ENCODE measurements at regions not wholly inside any gene's neighbourhood (a gene's known extent, or its start where the extent isn't known, plus 50 kb on each side); places are given as distances from the start of the nearest gene placed in this dataset.

DNA sequence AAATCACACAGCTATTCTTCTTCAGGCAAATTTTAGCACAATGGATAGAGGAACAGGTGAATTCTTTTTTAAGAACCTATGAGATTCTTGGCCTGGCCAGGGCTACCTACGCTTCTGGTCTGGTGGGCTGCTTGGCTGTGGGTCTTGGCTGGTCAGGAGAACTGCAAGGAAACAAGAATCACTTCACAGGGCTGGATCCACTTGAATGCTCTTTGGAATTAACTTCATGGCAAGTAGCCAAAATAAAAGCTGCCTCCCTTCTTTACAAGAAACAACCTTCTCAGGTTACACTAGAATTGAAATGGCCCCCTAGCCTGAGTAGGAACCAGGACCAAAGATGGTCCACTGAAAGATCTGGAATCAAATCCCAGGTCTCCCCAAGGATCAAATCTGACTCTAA, 519.1 kb downstream of the IQCM start:
- TF ChIP-seq OSR1 (CRISPR knock-in tag; IDR thresholded peaks at IDR 0.05) (no peak), PPARA (CRISPR knock-in tag; IDR thresholded peaks at IDR 0.05; ENCODE audit: borderline replicate concordance) (no peak), ARNTL (CRISPR knock-in tag; IDR thresholded peaks at IDR 0.05; ENCODE audit: borderline replicate concordance, low read depth) (no peak), ESRRG (CRISPR knock-in tag; IDR thresholded peaks at IDR 0.05) (no peak), ZFP3 (CRISPR knock-in tag; IDR thresholded peaks at IDR 0.05) (no peak), ZNF8 (CRISPR knock-in tag; IDR thresholded peaks at IDR 0.05) (no peak), ZNF70 (CRISPR knock-in tag; IDR thresholded peaks at IDR 0.05) (no peak), BACH2 (CRISPR knock-in tag; IDR thresholded peaks at IDR 0.05; ENCODE audit: borderline replicate concordance) (no peak), ISL1 (CRISPR knock-in tag; IDR thresholded peaks at IDR 0.05) (no peak), SNAI2 (CRISPR knock-in tag; IDR thresholded peaks at IDR 0.05) (no peak), GLIS3 (CRISPR knock-in tag; IDR thresholded peaks at IDR 0.05) (no peak), CSDC2 (CRISPR knock-in tag; IDR thresholded peaks at IDR 0.05) (no peak), RARB (CRISPR knock-in tag; IDR thresholded peaks at IDR 0.05) (no peak), TCF4 (CRISPR knock-in tag; IDR thresholded peaks at IDR 0.05; ENCODE audit: borderline replicate concordance) (no peak), ZNF565 (CRISPR knock-in tag; conservative IDR thresholded peaks at IDR 0.05; ENCODE audit: low read depth) (no peak)
- TF ChIP-seq, protein P1, sequence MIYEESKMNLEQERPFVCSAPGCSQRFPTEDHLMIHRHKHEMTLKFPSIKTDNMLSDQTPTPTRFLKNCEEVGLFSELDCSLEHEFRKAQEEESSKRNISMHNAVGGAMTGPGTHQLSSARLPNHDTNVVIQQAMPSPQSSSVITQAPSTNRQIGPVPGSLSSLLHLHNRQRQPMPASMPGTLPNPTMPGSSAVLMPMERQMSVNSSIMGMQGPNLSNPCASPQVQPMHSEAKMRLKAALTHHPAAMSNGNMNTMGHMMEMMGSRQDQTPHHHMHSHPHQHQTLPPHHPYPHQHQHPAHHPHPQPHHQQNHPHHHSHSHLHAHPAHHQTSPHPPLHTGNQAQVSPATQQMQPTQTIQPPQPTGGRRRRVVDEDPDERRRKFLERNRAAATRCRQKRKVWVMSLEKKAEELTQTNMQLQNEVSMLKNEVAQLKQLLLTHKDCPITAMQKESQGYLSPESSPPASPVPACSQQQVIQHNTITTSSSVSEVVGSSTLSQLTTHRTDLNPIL (CRISPR knock-in tag; IDR thresholded peaks at IDR 0.05; ENCODE audit: low read depth): no peak
- TF ChIP-seq, protein P2, sequence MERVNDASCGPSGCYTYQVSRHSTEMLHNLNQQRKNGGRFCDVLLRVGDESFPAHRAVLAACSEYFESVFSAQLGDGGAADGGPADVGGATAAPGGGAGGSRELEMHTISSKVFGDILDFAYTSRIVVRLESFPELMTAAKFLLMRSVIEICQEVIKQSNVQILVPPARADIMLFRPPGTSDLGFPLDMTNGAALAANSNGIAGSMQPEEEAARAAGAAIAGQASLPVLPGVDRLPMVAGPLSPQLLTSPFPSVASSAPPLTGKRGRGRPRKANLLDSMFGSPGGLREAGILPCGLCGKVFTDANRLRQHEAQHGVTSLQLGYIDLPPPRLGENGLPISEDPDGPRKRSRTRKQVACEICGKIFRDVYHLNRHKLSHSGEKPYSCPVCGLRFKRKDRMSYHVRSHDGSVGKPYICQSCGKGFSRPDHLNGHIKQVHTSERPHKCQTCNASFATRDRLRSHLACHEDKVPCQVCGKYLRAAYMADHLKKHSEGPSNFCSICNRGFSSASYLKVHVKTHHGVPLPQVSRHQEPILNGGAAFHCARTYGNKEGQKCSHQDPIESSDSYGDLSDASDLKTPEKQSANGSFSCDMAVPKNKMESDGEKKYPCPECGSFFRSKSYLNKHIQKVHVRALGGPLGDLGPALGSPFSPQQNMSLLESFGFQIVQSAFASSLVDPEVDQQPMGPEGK (CRISPR knock-in tag; IDR thresholded peaks at IDR 0.05; ENCODE audit: borderline replicate concordance): no peak
- TF ChIP-seq, protein P3, sequence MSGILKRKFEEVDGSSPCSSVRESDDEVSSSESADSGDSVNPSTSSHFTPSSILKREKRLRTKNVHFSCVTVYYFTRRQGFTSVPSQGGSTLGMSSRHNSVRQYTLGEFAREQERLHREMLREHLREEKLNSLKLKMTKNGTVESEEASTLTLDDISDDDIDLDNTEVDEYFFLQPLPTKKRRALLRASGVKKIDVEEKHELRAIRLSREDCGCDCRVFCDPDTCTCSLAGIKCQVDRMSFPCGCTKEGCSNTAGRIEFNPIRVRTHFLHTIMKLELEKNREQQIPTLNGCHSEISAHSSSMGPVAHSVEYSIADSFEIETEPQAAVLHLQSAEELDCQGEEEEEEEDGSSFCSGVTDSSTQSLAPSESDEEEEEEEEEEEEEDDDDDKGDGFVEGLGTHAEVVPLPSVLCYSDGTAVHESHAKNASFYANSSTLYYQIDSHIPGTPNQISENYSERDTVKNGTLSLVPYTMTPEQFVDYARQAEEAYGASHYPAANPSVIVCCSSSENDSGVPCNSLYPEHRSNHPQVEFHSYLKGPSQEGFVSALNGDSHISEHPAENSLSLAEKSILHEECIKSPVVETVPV (CRISPR knock-in tag; IDR thresholded peaks at IDR 0.05): no peak
- TF ChIP-seq, protein P4, sequence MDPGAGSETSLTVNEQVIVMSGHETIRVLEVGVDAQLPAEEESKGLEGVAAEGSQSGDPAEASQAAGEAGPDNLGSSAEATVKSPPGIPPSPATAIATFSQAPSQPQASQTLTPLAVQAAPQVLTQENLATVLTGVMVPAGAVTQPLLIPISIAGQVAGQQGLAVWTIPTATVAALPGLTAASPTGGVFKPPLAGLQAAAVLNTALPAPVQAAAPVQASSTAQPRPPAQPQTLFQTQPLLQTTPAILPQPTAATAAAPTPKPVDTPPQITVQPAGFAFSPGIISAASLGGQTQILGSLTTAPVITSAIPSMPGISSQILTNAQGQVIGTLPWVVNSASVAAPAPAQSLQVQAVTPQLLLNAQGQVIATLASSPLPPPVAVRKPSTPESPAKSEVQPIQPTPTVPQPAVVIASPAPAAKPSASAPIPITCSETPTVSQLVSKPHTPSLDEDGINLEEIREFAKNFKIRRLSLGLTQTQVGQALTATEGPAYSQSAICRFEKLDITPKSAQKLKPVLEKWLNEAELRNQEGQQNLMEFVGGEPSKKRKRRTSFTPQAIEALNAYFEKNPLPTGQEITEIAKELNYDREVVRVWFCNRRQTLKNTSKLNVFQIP (CRISPR knock-in tag; IDR thresholded peaks at IDR 0.05; ENCODE audit: borderline replicate concordance, low read depth): no peak
- TF ChIP-seq, protein P5, sequence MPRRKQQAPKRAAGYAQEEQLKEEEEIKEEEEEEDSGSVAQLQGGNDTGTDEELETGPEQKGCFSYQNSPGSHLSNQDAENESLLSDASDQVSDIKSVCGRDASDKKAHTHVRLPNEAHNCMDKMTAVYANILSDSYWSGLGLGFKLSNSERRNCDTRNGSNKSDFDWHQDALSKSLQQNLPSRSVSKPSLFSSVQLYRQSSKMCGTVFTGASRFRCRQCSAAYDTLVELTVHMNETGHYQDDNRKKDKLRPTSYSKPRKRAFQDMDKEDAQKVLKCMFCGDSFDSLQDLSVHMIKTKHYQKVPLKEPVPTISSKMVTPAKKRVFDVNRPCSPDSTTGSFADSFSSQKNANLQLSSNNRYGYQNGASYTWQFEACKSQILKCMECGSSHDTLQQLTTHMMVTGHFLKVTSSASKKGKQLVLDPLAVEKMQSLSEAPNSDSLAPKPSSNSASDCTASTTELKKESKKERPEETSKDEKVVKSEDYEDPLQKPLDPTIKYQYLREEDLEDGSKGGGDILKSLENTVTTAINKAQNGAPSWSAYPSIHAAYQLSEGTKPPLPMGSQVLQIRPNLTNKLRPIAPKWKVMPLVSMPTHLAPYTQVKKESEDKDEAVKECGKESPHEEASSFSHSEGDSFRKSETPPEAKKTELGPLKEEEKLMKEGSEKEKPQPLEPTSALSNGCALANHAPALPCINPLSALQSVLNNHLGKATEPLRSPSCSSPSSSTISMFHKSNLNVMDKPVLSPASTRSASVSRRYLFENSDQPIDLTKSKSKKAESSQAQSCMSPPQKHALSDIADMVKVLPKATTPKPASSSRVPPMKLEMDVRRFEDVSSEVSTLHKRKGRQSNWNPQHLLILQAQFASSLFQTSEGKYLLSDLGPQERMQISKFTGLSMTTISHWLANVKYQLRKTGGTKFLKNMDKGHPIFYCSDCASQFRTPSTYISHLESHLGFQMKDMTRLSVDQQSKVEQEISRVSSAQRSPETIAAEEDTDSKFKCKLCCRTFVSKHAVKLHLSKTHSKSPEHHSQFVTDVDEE (CRISPR knock-in tag; IDR thresholded peaks at IDR 0.05): no peak

DNA sequence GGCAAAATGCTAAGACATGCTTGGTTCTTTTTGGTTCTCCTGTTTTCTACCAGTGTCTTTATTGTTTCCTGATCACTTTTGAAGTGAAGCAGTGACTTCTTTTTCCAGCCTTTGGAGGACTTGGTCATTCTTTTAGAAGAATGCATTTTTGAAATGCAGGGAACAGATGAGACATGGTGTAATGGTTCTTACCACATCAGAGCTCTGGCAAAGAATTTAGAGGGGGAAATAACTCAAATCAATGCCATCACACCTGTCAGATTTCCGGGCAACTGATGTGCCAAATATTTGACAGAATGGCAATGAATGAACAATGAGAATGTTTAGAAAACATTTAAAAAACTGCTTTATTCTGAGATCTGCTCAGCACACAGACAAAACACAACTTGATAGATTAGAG, 519.6 kb downstream of the IQCM start:
- no peak for ATAC-seq
- TF ChIP-seq, protein P2 (CRISPR knock-in tag; IDR thresholded peaks at IDR 0.05; ENCODE audit: borderline replicate concordance): no peak
- TF ChIP-seq ZC3H10 (CRISPR knock-in tag; IDR thresholded peaks at IDR 0.05) (no peak), CSDC2 (CRISPR knock-in tag; IDR thresholded peaks at IDR 0.05) (no peak), OSR1 (CRISPR knock-in tag; IDR thresholded peaks at IDR 0.05) (no peak), ESRRG (CRISPR knock-in tag; IDR thresholded peaks at IDR 0.05) (no peak), ZNF8 (CRISPR knock-in tag; IDR thresholded peaks at IDR 0.05) (no peak), GLIS3 (CRISPR knock-in tag; IDR thresholded peaks at IDR 0.05) (no peak), TCF4 (CRISPR knock-in tag; IDR thresholded peaks at IDR 0.05; ENCODE audit: borderline replicate concordance) (no peak), PPARA (CRISPR knock-in tag; IDR thresholded peaks at IDR 0.05; ENCODE audit: borderline replicate concordance) (no peak), ARNTL (CRISPR knock-in tag; IDR thresholded peaks at IDR 0.05; ENCODE audit: borderline replicate concordance, low read depth) (no peak), ISL1 (CRISPR knock-in tag; IDR thresholded peaks at IDR 0.05) (no peak)
- TF ChIP-seq, protein P4 (CRISPR knock-in tag; IDR thresholded peaks at IDR 0.05; ENCODE audit: borderline replicate concordance, low read depth): no peak
- TF ChIP-seq, protein P5 (CRISPR knock-in tag; IDR thresholded peaks at IDR 0.05): no peak
- TF ChIP-seq, protein P1 (CRISPR knock-in tag; IDR thresholded peaks at IDR 0.05; ENCODE audit: low read depth): no peak

More for the DNA sequence above, 519.1 kb downstream of the IQCM start:
- ATAC-seq: no peak
